LNCAP (cell line): ENCODE measurements at regions not wholly inside any gene's neighbourhood (a gene's known extent, or its start where the extent isn't known, plus 50 kb on each side); places are given as distances from the start of the nearest gene placed in this dataset.
A peak's percentile ranks its signal among the peaks of the same experiment; 100 is the strongest.

Experiments used
- CTCF ChIP-seq: fragments of 450-650 bp; IDR thresholded peaks from 2 replicates; pipeline ENCODE4 v1.5.1; 2017; ENCODE audit warnings: mild to moderate bottlenecking

- peak; percentile 79 for TF ChIP-seq CTCF
Observed at GRCh38 chr17:37844158-37844976, 79.8 kb upstream of the TBC1D3K start.

- TF ChIP-seq CTCF: no peak
Observed at GRCh38 chr17:37842401-37842800, 81.8 kb upstream of the TBC1D3K start.

GRCh38 chr17:37841232-37841631, 83.0 kb upstream of the TBC1D3K start:
- no peak for TF ChIP-seq CTCF

GRCh38 chr17:37840576-37840975, 83.6 kb upstream of the TBC1D3K start:
- TF ChIP-seq CTCF: no peak

GRCh38 chr17:37839196-37839978, 84.8 kb upstream of the TBC1D3K start:
- TF ChIP-seq CTCF: no peak

- TF ChIP-seq CTCF: no peak
Observed at GRCh38 chr17:37838276-37838675, 85.9 kb upstream of the TBC1D3K start.

GRCh38 chr17:37836593-37836992, 87.6 kb upstream of the TBC1D3K start:
- no peak for TF ChIP-seq CTCF
